ENCODE measurements at regions not wholly inside any gene's neighbourhood (a gene's known extent, or its start where the extent isn't known, plus 50 kb on each side); places are given as distances from the start of the nearest gene placed in this dataset.

DNA sequence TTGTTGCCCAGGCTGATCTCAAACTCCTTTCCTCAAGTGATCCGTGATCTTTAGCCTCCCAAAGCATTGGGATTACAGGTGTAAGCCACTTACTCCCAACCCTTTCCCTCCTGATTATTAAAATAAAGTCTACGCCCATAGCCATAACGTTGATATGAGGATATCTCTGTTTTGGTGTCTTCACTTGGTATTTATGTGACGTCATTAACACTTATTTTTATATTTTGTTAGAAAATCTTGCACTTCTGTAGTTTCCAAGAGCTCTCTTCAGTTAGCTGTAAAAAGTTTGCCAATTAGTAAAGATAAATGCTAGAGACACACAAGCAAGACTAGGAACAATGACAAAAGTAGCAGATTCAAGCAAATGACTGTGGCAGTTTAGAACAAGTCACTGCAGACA, 115.6 kb upstream of the HSF2 start:
- no peak for DNase-seq (ENCODE audit: insufficient read length, low spot score)
- TF ChIP-seq PAX5 (IDR thresholded peaks at IDR 0.05; ENCODE audit: insufficient read depth, low read length, severe bottlenecking) (no peak), SPI1 (IDR thresholded peaks at IDR 0.05; ENCODE audit: low read depth, low read length) (no peak), TAF1 (IDR thresholded peaks at IDR 0.05; ENCODE audit: low read depth, low read length) (no peak), POU2F2 (IDR thresholded peaks at IDR 0.05; ENCODE audit: low read depth, low read length) (no peak), POLR2AphosphoS5 (IDR thresholded peaks at IDR 0.05; ENCODE audit: low read depth, low read length) (no peak), POLR2A (IDR thresholded peaks at IDR 0.05; ENCODE audit: low read depth, low read length) (no peak)
- no peak for FAIRE-seq

DNA sequence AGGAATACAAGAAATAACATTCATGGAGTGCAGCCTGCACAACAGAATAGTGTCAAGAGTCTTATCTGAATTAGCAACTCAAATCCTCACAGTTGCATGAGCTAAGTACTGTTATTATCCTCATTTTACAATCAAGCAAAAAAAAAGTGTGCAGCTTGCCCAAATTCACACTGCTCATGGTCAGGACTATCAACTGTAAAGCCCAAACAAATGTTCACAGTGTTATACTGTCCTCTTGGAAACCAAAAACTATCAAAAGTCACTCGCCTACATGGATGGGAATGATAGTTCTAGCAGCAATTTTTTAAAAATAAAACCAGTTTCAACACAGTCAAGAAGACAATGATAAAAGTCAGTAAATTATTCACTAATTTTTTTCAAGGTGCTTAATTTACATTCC, 114.6 kb upstream of the HSF2 start:
- FAIRE-seq (no peak), DNase-seq (ENCODE audit: insufficient read length, low spot score) (no peak)
- TF ChIP-seq POU2F2 (IDR thresholded peaks at IDR 0.05; ENCODE audit: low read depth, low read length) (no peak), PAX5 (IDR thresholded peaks at IDR 0.05; ENCODE audit: insufficient read depth, low read length, severe bottlenecking) (no peak), POLR2A (IDR thresholded peaks at IDR 0.05; ENCODE audit: low read depth, low read length) (no peak), POLR2AphosphoS5 (IDR thresholded peaks at IDR 0.05; ENCODE audit: low read depth, low read length) (no peak), SPI1 (IDR thresholded peaks at IDR 0.05; ENCODE audit: low read depth, low read length) (no peak), TAF1 (IDR thresholded peaks at IDR 0.05; ENCODE audit: low read depth, low read length) (no peak)

DNA sequence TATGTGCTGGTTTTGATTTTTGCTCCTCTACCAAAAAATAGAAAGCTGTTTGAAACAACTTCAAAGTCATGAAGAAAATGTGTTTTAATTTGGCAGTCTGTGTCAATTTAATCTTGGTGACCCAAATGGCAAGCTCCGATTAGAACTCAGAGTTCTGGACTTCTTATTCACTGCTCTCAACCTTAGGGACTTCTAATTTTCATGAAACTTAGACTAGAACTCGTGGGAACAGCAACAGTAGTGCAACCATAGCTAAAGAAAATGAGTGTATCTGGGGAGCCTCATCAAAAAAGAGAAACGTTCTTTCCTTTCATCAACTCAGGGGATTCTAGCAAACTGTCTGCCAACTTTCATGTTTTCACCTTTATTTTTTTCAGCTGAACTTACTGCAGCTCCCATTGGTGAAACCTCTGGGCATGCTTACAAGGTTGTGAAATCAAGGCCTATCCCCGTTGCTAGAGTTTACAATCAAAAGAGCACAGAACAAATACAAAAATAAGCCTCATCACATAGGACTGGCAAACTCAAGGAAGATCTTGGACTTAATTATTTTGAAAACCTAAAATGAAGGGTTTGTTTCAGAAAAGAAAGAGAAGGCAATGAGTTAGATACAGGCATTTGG, 114.0 kb upstream of the HSF2 start:
- FAIRE-seq = no peak
- DNase-seq (ENCODE audit: insufficient read length, low spot score) = no peak

DNA sequence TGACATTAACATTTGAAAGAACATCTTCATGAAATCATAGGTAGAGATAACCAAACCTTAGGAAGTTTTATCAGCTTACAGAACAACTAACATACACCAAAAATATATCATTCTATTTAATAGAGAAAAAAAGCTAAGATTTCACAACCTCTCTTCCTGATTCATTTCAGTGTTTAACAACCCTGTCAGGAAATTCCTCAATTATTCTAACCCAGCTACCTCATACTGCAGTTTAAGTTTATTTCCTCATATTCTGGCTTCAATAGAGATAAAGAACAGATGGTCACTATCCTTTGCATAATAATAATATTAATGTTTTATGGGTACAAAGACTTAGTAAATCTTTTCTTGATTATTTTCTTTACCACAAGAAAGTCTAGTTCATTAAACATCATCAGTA, 112.9 kb upstream of the HSF2 start:
- no peak for FAIRE-seq
- DNase-seq (ENCODE audit: insufficient read length, low spot score) = no peak
- no peak for TF ChIP-seq SPI1 (IDR thresholded peaks at IDR 0.05; ENCODE audit: low read depth, low read length)
- TF ChIP-seq PAX5 (IDR thresholded peaks at IDR 0.05; ENCODE audit: insufficient read depth, low read length, severe bottlenecking) = no peak
- TF ChIP-seq TAF1 (IDR thresholded peaks at IDR 0.05; ENCODE audit: low read depth, low read length) = no peak
- no peak for TF ChIP-seq POLR2A (IDR thresholded peaks at IDR 0.05; ENCODE audit: low read depth, low read length)
- TF ChIP-seq POU2F2 (IDR thresholded peaks at IDR 0.05; ENCODE audit: low read depth, low read length) = no peak
- no peak for TF ChIP-seq POLR2AphosphoS5 (IDR thresholded peaks at IDR 0.05; ENCODE audit: low read depth, low read length)

More for the DNA sequence above, 114.0 kb upstream of the HSF2 start:
- no peak for TF ChIP-seq SPI1 (IDR thresholded peaks at IDR 0.05; ENCODE audit: low read depth, low read length)
- no peak for TF ChIP-seq POLR2AphosphoS5 (IDR thresholded peaks at IDR 0.05; ENCODE audit: low read depth, low read length)

DNA sequence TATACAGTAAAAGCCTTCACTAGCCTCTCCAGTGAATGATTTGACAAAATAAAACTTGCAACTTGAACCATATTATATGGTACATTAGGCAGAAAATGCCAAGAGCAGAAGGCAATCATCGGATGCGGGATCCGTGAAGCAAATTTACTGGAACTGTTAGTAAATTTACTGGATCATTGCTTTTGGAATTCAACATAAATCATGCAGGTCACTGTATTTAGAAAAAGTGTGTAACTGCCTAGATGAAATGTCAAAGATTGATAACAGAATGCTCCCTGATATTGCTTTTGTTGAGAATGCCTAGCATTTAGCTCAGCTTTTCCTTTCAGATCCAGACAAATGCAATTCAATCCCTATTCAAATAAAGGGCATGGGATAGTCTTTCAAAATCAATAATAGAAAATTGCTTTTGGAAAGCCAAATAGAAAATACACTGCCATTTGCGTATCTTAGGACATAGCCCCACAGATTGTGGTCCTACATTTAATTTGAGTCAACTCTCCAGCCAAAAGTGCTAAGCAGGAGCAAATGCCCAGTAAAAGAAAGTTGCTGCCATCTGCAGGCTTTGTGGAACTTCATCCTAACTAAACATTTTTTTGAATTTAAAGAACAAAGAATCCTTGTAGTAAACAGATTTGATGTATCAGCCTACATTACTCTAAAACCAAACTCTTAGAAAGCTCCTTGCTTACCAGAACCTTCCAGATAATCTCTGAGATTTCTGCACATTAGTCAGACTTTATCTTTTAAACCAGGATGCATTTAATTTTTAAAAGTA, 109.5 kb upstream of the HSF2 start:
- DNase-seq (ENCODE audit: insufficient read length, low spot score) (no peak), FAIRE-seq (no peak)
- no peak for TF ChIP-seq TAF1 (IDR thresholded peaks at IDR 0.05; ENCODE audit: low read depth, low read length)

DNA sequence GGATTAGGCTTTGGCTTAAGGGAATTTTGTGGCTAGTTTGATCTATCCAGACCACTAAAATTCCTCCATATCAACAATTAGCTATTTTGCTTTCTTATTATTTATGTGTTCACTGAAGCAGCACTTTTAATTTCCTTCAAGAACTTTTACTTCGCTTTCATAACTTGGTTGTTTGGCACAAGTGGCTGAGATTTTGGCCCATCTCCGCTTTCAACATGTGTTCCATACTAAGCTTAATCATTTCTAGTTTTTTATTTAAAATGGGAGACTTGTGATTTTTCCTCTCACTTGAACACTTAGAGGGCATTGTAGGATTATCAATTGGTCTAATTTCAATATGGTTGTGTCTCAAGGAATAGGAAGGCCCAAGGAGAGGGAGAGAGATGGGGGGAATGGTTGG, 102.4 kb upstream of the HSF2 start:
- DNase-seq (ENCODE audit: insufficient read length, low spot score) (no peak), FAIRE-seq (no peak)
- TF ChIP-seq PAX5 (IDR thresholded peaks at IDR 0.05; ENCODE audit: insufficient read depth, low read length, severe bottlenecking) = no peak
- no peak for TF ChIP-seq POU2F2 (IDR thresholded peaks at IDR 0.05; ENCODE audit: low read depth, low read length)
- TF ChIP-seq POLR2AphosphoS5 (IDR thresholded peaks at IDR 0.05; ENCODE audit: low read depth, low read length) = no peak
- no peak for TF ChIP-seq SPI1 (IDR thresholded peaks at IDR 0.05; ENCODE audit: low read depth, low read length)
- TF ChIP-seq POLR2A (IDR thresholded peaks at IDR 0.05; ENCODE audit: low read depth, low read length) = no peak
- TF ChIP-seq TAF1 (IDR thresholded peaks at IDR 0.05; ENCODE audit: low read depth, low read length) = no peak

DNA sequence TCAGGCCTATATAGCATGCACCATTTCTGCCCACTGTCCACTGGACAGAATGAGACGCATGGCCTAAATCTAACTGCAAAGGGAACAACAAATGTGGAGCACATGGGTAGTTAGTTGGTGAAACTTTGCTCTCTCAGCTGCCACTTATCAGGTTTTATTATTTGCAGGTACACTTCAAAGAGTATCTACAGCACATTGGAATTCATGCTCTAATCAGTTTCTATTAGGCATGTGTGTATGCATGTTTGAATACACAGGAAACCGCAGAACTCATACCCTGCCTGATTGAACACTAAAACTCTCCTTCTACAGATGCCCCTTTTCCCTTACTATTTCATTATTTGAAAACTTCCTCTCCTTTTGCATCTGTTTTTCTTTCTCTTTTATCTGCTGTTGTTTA, 97.4 kb upstream of the HSF2 start:
- DNase-seq (ENCODE audit: insufficient read length, low spot score) (no peak), FAIRE-seq (no peak)
- TF ChIP-seq TAF1 (IDR thresholded peaks at IDR 0.05; ENCODE audit: low read depth, low read length) = no peak
- no peak for TF ChIP-seq SPI1 (IDR thresholded peaks at IDR 0.05; ENCODE audit: low read depth, low read length)
- TF ChIP-seq PAX5 (IDR thresholded peaks at IDR 0.05; ENCODE audit: insufficient read depth, low read length, severe bottlenecking) = no peak
- TF ChIP-seq POU2F2 (IDR thresholded peaks at IDR 0.05; ENCODE audit: low read depth, low read length) = no peak
- no peak for TF ChIP-seq POLR2A (IDR thresholded peaks at IDR 0.05; ENCODE audit: low read depth, low read length)
- no peak for TF ChIP-seq POLR2AphosphoS5 (IDR thresholded peaks at IDR 0.05; ENCODE audit: low read depth, low read length)

DNA sequence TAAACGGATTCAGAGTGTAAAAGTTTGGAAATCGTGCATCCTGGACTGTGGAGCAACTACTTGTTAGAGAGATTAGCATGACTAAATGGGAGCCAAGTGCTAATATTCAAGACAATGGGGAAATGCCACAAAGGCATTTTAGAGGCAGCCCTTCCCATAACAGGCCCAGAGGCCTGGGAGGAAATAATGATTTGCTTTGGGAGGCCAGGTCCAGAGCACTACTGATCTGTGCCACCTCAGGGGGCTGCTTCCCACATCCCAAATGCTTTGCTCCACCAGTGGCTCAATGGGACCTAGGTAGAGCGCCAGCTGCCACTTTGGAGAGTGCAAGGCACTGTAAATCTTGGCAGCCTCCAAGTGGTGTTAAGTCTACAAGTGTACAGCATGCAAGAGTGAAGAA, 91.9 kb upstream of the HSF2 start:
- FAIRE-seq (no peak), DNase-seq (ENCODE audit: insufficient read length, low spot score) (no peak)
- TF ChIP-seq POU2F2 (IDR thresholded peaks at IDR 0.05; ENCODE audit: low read depth, low read length) = no peak
- TF ChIP-seq PAX5 (IDR thresholded peaks at IDR 0.05; ENCODE audit: insufficient read depth, low read length, severe bottlenecking) = no peak
- TF ChIP-seq TAF1 (IDR thresholded peaks at IDR 0.05; ENCODE audit: low read depth, low read length) = no peak
- TF ChIP-seq POLR2A (IDR thresholded peaks at IDR 0.05; ENCODE audit: low read depth, low read length) = no peak
- no peak for TF ChIP-seq SPI1 (IDR thresholded peaks at IDR 0.05; ENCODE audit: low read depth, low read length)
- TF ChIP-seq POLR2AphosphoS5 (IDR thresholded peaks at IDR 0.05; ENCODE audit: low read depth, low read length) = no peak

DNA sequence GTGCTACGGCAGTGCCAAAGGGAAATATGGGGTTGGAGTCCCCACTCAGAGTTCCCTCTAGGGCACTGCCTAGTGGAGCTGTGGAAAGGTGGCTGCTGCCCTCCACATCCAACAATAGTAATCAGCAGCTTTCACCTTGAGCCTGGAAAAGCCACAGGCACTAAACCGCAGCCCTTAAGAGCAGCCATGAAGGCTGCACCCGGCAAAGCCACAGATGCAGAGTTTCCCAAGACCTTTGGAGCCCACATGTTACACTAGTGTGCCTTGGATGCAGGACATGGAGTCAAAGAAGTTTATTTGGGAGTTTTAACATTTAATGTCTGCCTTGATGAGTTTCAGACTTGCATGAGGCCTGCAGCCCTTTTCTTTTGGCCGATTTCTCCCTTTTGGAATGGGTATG, 91.4 kb upstream of the HSF2 start:
- no peak for DNase-seq (ENCODE audit: insufficient read length, low spot score)
- FAIRE-seq = no peak
- TF ChIP-seq PAX5 (IDR thresholded peaks at IDR 0.05; ENCODE audit: insufficient read depth, low read length, severe bottlenecking) (no peak), TAF1 (IDR thresholded peaks at IDR 0.05; ENCODE audit: low read depth, low read length) (no peak), POLR2A (IDR thresholded peaks at IDR 0.05; ENCODE audit: low read depth, low read length) (no peak), POU2F2 (IDR thresholded peaks at IDR 0.05; ENCODE audit: low read depth, low read length) (no peak), POLR2AphosphoS5 (IDR thresholded peaks at IDR 0.05; ENCODE audit: low read depth, low read length) (no peak)

DNA sequence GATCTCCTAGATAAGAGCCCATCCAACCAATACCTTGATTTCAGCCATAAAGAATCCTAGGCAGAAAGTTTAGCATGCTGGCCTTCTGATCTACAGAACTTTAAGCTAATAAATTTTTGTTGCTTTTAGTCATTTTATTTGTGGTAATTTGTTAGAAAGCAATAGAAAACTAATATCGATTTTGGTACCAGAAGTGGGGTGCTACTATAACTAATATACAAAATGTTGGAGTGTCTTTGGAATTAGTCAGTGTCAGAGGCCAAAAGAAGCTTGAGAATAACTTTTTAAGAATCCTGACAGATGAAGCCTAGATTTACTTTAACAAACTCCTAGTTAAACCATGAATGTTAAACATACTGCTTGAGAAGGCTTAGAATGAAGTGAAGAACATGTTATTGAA, 83.6 kb upstream of the HSF2 start:
- DNase-seq (ENCODE audit: insufficient read length, low spot score) = no peak
- TF ChIP-seq POLR2AphosphoS5 (IDR thresholded peaks at IDR 0.05; ENCODE audit: low read depth, low read length) (no peak), TAF1 (IDR thresholded peaks at IDR 0.05; ENCODE audit: low read depth, low read length) (no peak), POU2F2 (IDR thresholded peaks at IDR 0.05; ENCODE audit: low read depth, low read length) (no peak), SPI1 (IDR thresholded peaks at IDR 0.05; ENCODE audit: low read depth, low read length) (no peak), PAX5 (IDR thresholded peaks at IDR 0.05; ENCODE audit: insufficient read depth, low read length, severe bottlenecking) (no peak), POLR2A (IDR thresholded peaks at IDR 0.05; ENCODE audit: low read depth, low read length) (no peak)
- no peak for FAIRE-seq
